Hepatocyte (in vitro differentiated cells): ENCODE measurements at regions not wholly inside any gene's neighbourhood (a gene's known extent, or its start where the extent isn't known, plus 50 kb on each side); places are given as distances from the start of the nearest gene placed in this dataset.

Experiments
- EZH2 ChIP-seq: fragments of 200-600 bp; sonication (generic); IDR thresholded peaks from 2 replicates; pipeline ENCODE4 v1.6.1; 2016; ENCODE audit warnings: antibody characterized with exemption, mild to moderate bottlenecking, borderline replicate concordance
- EZH2phosphoT487 ChIP-seq: fragments of 200-600 bp; sonication (generic); IDR thresholded peaks from one replicate; pipeline ENCODE4 v1.6.1; 2018; ENCODE audit warnings: antibody characterized with exemption, mild to moderate bottlenecking, low read depth, moderate library complexity; ENCODE audit not compliant: unreplicated experiment, severe bottlenecking
- TF ChIP-seq, protein P1 (sequence below): fragments of 200-600 bp; sonication (generic); IDR thresholded peaks from 2 replicates; pipeline ENCODE4 v1.5.1; 2016; ENCODE audit warnings: antibody characterized with exemption, mild to moderate bottlenecking; ENCODE audit not compliant: poor library complexity

DNA sequence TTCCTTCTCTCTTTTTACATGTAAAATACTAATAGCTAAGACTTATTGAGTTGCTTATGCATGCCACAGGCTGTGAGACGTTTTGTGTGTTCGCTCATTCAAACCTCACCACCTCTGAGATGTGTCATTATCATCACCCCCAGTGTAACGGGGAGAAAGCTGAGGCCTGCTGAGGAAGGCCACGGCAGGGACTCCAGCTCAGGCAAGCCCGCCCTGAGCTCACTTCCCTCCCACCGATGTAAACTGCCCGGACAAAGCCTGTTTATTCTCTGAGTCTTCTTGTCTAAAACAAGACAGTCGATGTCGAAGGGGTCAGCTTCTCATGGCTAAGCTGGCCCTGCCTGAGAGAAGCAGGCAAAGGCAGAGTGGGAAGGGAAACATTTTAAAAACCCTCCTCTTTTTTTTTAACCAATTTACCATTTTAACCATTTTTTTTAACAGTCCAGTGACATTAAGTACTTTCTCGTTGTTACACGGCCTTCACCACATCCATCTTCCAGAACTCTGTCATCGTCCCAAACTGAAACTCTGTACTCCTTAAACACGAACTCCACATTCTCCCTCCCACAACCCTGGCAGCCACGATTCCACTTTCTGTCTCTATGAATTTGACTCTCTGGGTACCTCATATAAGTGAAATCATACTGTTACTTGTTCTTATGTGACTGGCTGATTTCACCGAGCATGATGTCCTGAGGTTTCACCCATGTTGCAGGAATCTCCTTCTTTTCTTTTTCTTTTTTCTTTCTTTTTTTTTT, 204.8 kb upstream of the GALNT2 start:
- no peak for TF ChIP-seq EZH2phosphoT487
- TF ChIP-seq, protein P1, sequence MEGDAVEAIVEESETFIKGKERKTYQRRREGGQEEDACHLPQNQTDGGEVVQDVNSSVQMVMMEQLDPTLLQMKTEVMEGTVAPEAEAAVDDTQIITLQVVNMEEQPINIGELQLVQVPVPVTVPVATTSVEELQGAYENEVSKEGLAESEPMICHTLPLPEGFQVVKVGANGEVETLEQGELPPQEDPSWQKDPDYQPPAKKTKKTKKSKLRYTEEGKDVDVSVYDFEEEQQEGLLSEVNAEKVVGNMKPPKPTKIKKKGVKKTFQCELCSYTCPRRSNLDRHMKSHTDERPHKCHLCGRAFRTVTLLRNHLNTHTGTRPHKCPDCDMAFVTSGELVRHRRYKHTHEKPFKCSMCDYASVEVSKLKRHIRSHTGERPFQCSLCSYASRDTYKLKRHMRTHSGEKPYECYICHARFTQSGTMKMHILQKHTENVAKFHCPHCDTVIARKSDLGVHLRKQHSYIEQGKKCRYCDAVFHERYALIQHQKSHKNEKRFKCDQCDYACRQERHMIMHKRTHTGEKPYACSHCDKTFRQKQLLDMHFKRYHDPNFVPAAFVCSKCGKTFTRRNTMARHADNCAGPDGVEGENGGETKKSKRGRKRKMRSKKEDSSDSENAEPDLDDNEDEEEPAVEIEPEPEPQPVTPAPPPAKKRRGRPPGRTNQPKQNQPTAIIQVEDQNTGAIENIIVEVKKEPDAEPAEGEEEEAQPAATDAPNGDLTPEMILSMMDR, result no peak
- no peak for TF ChIP-seq EZH2
